Stomach (tissue), 4 donors: ENCODE measurements at regions not wholly inside any gene's neighbourhood (a gene's known extent, or its start where the extent isn't known, plus 50 kb on each side); places are given as distances from the start of the nearest gene placed in this dataset.

Source experiments
- CTCF ChIP-seq, 7 experiments: fragments of 450-650 bp in 4 of 7; fragments of 200-600 bp in 3 of 7; sonication (generic) in 3 of 7; IDR thresholded peaks; one replicate each; pipeline ENCODE4 v1.5.1; 2016 to 2019; ENCODE audit warnings: antibody characterized with exemption in 7 of 7, control low read depth in 2 of 7, mild to moderate bottlenecking in 1 of 7
- EP300 ChIP-seq: sonication (generic); formaldehyde crosslinking; IDR thresholded peaks from one replicate; pipeline ENCODE4 v1.6.1; 2017; ENCODE audit warnings: antibody characterized with exemption
- POLR2A ChIP-seq, 4 donors: fragments of 450-650 bp; IDR thresholded peaks; one replicate each; pipeline ENCODE4 v1.6.1; 2016; ENCODE audit warnings: antibody characterized with exemption in 4 of 4, control low read depth in 2 of 4, mild to moderate bottlenecking in 1 of 4, moderate library complexity in 1 of 4

- no peak for TF ChIP-seq POLR2A (IDR thresholded peaks at IDR 0.05)
- no peak for TF ChIP-seq EP300
- TF ChIP-seq CTCF (IDR thresholded peaks at IDR 0.05): no peak
Measured at GRCh38 chr3:66642484-66642883, 141.7 kb upstream of the LRIG1 start.
